WI38 (cell line): ENCODE measurements at regions not wholly inside any gene's neighbourhood (a gene's known extent, or its start where the extent isn't known, plus 50 kb on each side); places are given as distances from the start of the nearest gene placed in this dataset.
"Not testable (repeated sequence)": the region's sequence is repeated elsewhere in the genome, so short reads cannot be mapped to it uniquely, and the experiment has no call there.

Source experiments
- H3K4me3 ChIP-seq: 2 replicates; pipeline ENCODE4 v1.5.1; 2011; ENCODE audit warnings: low read depth, mild to moderate bottlenecking, control low read depth, low read length
- CTCF ChIP-seq: IDR thresholded peaks from 2 replicates; pipeline ENCODE4 v1.5.1; 2012; ENCODE audit warnings: low read depth, mild to moderate bottlenecking, control low read depth, low read length

DNA sequence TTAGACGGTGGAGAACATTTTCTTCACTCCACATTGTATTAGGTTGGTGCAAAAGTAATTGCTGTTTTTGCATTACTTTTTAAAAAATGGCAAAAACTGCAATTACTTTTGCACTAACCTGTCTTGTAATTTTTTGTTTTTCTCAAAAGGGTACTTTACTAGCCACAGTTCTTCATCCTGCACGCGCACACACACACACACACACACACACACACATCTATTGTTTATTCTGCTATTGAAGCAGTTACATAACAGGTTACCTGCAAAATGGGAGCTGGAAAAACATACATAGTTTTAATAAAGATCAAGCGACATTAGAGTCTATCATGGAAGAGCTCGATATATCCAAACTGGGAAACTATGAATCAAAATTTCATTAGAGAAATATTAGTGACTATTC, 235.2 kb downstream of the SIM1 start:
- no peak overlapping the region for H3K4me3 ChIP-seq
- no peak for TF ChIP-seq CTCF

- H3K4me3 ChIP-seq: peak overlapping the region; percentile 44
- no peak for TF ChIP-seq CTCF
Measured at GRCh38 chr6:100228834-100229441, 234.9 kb upstream of the MCHR2 start.

- TF ChIP-seq CTCF: no peak
- H3K4me3 ChIP-seq: peak overlapping the region; percentile 44
Measured at GRCh38 chr6:100228437-100228833, 234.4 kb upstream of the MCHR2 start.

- no peak overlapping the region for H3K4me3 ChIP-seq
- TF ChIP-seq CTCF: no peak
Measured at GRCh38 chr6:100226811-100227210, 232.8 kb upstream of the MCHR2 start.

GRCh38 chr6:100223952-100224351, 229.9 kb upstream of the MCHR2 start:
- H3K4me3 ChIP-seq: not testable (repeated sequence)

GRCh38 chr6:100220543-100220942, 226.5 kb upstream of the MCHR2 start:
- H3K4me3 ChIP-seq: no peak overlapping the region
- no peak for TF ChIP-seq CTCF

DNA sequence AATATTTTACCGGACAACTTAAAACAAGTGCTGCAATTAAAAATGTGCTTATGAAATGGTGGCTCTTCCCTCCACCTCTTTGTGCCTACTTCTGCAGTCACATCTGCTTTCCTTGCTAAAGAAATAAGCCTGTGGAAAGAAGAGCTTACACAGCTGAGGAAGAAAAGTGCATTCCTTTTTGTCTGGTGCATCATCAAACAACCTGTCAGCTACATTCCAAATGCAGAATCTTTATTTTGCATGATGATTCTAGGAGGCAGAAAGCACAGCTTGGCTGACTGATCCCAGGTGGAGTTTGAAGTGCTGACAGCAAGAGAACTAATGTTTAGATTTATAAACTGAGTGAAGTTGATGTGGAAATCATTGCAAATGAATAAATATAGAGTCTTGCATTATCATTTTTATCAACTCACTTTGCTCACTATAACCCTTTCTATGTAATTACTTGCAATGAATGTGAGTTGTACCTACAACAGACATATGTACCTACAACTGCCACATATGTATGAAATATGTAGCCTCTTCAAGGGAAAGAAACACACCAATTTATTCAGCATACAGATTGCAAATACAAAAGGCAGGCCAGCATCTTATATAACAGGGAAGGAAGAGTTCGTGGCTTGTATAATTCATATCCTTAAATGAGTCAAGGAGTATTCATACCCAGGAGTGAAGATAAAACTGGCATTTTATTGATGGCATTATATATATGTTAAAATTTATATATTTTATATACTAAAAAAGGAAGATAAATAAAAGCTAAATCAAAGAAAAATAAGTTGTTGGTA, 223.4 kb upstream of the MCHR2 start:
- H3K4me3 ChIP-seq: no peak overlapping the region
- no peak for TF ChIP-seq CTCF
